ENCODE measurements at regions not wholly inside any gene's neighbourhood (a gene's known extent, or its start where the extent isn't known, plus 50 kb on each side); places are given as distances from the start of the nearest gene placed in this dataset.

DNA sequence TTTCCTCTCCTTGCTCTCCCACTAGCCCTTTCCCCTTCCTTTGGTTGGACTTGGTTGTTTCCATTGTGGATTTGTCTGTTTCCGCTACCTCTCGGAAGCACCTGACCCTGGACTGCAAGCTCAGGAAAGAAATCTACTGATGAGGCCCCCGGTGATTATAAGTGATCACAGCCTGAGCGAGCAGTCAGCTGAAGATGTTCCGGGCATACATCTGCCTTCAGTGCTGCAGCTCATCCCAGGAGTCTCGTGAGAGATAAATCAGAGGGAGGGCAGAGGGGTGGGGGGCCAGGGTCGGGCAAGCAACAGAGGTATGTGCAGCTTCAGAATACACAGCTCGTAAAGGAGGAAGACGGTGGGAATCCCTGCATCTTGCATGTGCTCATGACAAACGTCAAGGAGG lies 102.1 kb downstream of the MRPL46 start:
- no peaks in the 10 kb centered on the region for H3K9me2 ChIP-seq (ENCODE audit: insufficient read depth)
- no peak overlapping the region for H2AFZ ChIP-seq (ENCODE audit: low read depth, low read length, poor library complexity, severe bottlenecking)
- ChIA-PET RAD21 (ENCODE audit: low non-redundant PET in 1 of 2, low total read pairs in 2 of 2, uncharacterized antibody in 2 of 2, unreplicated experiment in 2 of 2) (no interaction called here), CTCF (no interaction called here), POLR2A (no interaction called here)
- H3K27me3 ChIP-seq (ENCODE audit: insufficient read depth, low read length), result peaks cover 16% of the 10 kb centered on the region
- H3K4me3 ChIP-seq (replicated peaks in 1 of 2; ENCODE audit: low read depth in 1 of 2, low read length in 2 of 2), result no peak overlapping the region
- H3K27ac ChIP-seq (ENCODE audit: low read depth, low read length), result no peak overlapping the region
- no peaks in the 10 kb centered on the region for H3K79me2 ChIP-seq (ENCODE audit: insufficient read depth, low read length)
- no peak for TF ChIP-seq YY1 (IDR thresholded peaks at IDR 0.05; ENCODE audit: extremely low read depth, insufficient replicate concordance, low read depth, low read length)
- TF ChIP-seq ZNF274 (IDR thresholded peaks at IDR 0.05; ENCODE audit: low read depth, low read length), result no peak
- TF ChIP-seq POLR2AphosphoS5 (IDR thresholded peaks at IDR 0.05; ENCODE audit: low read depth, low read length), result no peak
- no peak for TF ChIP-seq SP1 (IDR thresholded peaks at IDR 0.05; ENCODE audit: low read depth)
- TF ChIP-seq JUND (IDR thresholded peaks at IDR 0.05), result no peak
- no peak for TF ChIP-seq RAD21 (IDR thresholded peaks at IDR 0.05; ENCODE audit: low read depth)
- TF ChIP-seq ELF1 (IDR thresholded peaks at IDR 0.05; ENCODE audit: borderline replicate concordance, low read depth), result no peak
- TF ChIP-seq SRF (IDR thresholded peaks at IDR 0.05; ENCODE audit: low read depth), result no peak
- TF ChIP-seq CTCF (IDR thresholded peaks at IDR 0.05 in 2 of 3, conservative IDR thresholded peaks at IDR 0.05 in 1 of 3; ENCODE audit: borderline replicate concordance in 1 of 3, insufficient read depth in 1 of 3, low read depth in 2 of 3, low read length in 2 of 3), result no peak
- no peak for TF ChIP-seq POLR2A (IDR thresholded peaks at IDR 0.05; ENCODE audit: borderline replicate concordance, extremely low read depth, insufficient read depth, insufficient read length)
- no peak for TF ChIP-seq SIN3A (IDR thresholded peaks at IDR 0.05; ENCODE audit: low read depth)
- no peak for TF ChIP-seq REST (IDR thresholded peaks at IDR 0.05; ENCODE audit: low read depth)
- TF ChIP-seq ZFX (IDR thresholded peaks at IDR 0.05), result no peak
- no peak for TF ChIP-seq EZH2phosphoT487 (IDR thresholded peaks at IDR 0.05; ENCODE audit: borderline replicate concordance)
- TF ChIP-seq TCF7L2 (IDR thresholded peaks at IDR 0.05; ENCODE audit: borderline replicate concordance, extremely low read depth, insufficient read depth, insufficient read length), result no peak
- no peaks in the 10 kb centered on the region for H4K20me1 ChIP-seq (ENCODE audit: insufficient read depth)
- no peak for ATAC-seq
- DNase-seq (ENCODE audit: low read depth, low spot score), result no peak
- no peak overlapping the region for H3K9ac ChIP-seq (ENCODE audit: low read length)
- no peaks in the 10 kb centered on the region for H3K9me3 ChIP-seq (ENCODE audit: control insufficient read depth in 1 of 2, insufficient read depth in 1 of 2, low read depth in 1 of 2, low read length in 2 of 2)
- no peaks in the 10 kb centered on the region for H3K4me1 ChIP-seq (ENCODE audit: control insufficient read depth in 1 of 2, insufficient read depth in 2 of 2, low read length in 2 of 2)
- H3K4me2 ChIP-seq (ENCODE audit: low read length), result no peak overlapping the region
- intact Hi-C loops (cut with micrococcal nuclease), result no loop called here
- BruUV-seq (replicated peaks), result no TSS peak
- no peaks in the 10 kb centered on the region for H3K36me3 ChIP-seq (ENCODE audit: control insufficient read depth in 1 of 2, insufficient read depth in 2 of 2, low read length in 2 of 2)
